Tibial artery (tissue), 4 donors: ENCODE measurements at regions not wholly inside any gene's neighbourhood (a gene's known extent, or its start where the extent isn't known, plus 50 kb on each side); places are given as distances from the start of the nearest gene placed in this dataset.
"Not testable (repeated sequence)": the region's sequence is repeated elsewhere in the genome, so short reads cannot be mapped to it uniquely, and the experiment has no call there.

Experiments used
- DNase-seq, 2 donors: peaks; one replicate each; pipeline ENCODE4 v3.0.0-alpha.2; 2019
- H3K27ac ChIP-seq, 2 donors: fragments of 200-600 bp; sonication (generic) in 1 of 2; 1 replicate in 1 of 2; 2 replicates in 1 of 2; pipeline ENCODE4 v1.5.1; 2018 to 2019; ENCODE audit warnings: mild to moderate bottlenecking in 1 of 2
- H3K27me3 ChIP-seq, 2 donors: fragments of 200-600 bp; sonication (generic) in 1 of 2; one replicate each; pipeline versions ENCODE4 v1.5.1 to v1.6.0; 2016 to 2019
- H3K36me3 ChIP-seq, 3 donors: fragments of 200-600 bp; sonication (generic) in 2 of 3; one replicate each; pipeline ENCODE4 v1.5.1; 2016 to 2019; ENCODE audit warnings: mild to moderate bottlenecking in 2 of 3
- H3K4me1 ChIP-seq, 4 donors: fragments of 200-600 bp; sonication (generic) in 2 of 4; 1 replicate in 3 of 4; 2 replicates in 1 of 4; pipeline ENCODE4 v1.5.1; 2016 to 2019
- H3K4me3 ChIP-seq, 2 donors: fragments of 200-600 bp; sonication (generic) in 1 of 2; 1 replicate in 1 of 2; 2 replicates in 1 of 2; pipeline ENCODE4 v1.5.1; 2018 to 2019; ENCODE audit warnings: mild to moderate bottlenecking in 2 of 2
- H3K9me3 ChIP-seq, 3 donors: fragments of 200-600 bp; sonication (generic) in 1 of 3; one replicate each; pipeline ENCODE4 v1.5.1; 2016 to 2019
- intact Hi-C: fragments of 100-400 bp; cut with DNase I; formaldehyde crosslinking; loops from one replicate; pipeline ENCODE4 v1.15.0; 2023; ENCODE audit warnings: low total_unique reads
- TF ChIP-seq, protein P1 (sequence below), 2 experiments: fragments of 200-600 bp in 1 of 2; fragments of 450-650 bp in 1 of 2; IDR thresholded peaks; one replicate each; pipeline ENCODE4 v1.5.1; 2017 to 2019; ENCODE audit warnings: antibody characterized with exemption in 2 of 2, mild to moderate bottlenecking in 1 of 2, moderate library complexity in 1 of 2

DNA sequence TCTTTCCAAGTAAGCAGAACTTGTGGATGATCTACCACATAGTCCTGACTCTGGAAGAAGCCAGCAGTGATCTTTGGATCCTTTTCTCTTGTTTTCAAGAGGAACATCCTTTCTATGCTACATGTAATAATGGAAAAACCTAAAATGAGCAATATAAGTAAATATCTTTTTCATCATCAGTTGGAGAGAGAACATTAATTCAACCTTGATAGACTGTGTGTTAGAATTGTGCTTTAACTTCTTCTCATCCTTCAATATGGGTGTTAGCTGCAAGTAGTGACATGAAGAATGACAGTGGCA lies 65.6 kb upstream of the IFNGR1 start:
- Histone ChIP-seq H3K27me3 (no peaks in the 10 kb centered on the region), H3K36me3 (no peaks in the 10 kb centered on the region), H3K27ac (no peak overlapping the region), H3K9me3 (no peaks in the 10 kb centered on the region), H3K4me3 (no peak overlapping the region), H3K4me1 (no peaks in the 10 kb centered on the region)
- TF ChIP-seq, protein P1, sequence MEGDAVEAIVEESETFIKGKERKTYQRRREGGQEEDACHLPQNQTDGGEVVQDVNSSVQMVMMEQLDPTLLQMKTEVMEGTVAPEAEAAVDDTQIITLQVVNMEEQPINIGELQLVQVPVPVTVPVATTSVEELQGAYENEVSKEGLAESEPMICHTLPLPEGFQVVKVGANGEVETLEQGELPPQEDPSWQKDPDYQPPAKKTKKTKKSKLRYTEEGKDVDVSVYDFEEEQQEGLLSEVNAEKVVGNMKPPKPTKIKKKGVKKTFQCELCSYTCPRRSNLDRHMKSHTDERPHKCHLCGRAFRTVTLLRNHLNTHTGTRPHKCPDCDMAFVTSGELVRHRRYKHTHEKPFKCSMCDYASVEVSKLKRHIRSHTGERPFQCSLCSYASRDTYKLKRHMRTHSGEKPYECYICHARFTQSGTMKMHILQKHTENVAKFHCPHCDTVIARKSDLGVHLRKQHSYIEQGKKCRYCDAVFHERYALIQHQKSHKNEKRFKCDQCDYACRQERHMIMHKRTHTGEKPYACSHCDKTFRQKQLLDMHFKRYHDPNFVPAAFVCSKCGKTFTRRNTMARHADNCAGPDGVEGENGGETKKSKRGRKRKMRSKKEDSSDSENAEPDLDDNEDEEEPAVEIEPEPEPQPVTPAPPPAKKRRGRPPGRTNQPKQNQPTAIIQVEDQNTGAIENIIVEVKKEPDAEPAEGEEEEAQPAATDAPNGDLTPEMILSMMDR (IDR thresholded peaks at IDR 0.05) = no peak
- no peak for DNase-seq
- intact Hi-C loops = loop anchor here (5.0 kb wide), 1 partner anchor 293 kb away; no protein-coding TSS in a partner anchor

DNA sequence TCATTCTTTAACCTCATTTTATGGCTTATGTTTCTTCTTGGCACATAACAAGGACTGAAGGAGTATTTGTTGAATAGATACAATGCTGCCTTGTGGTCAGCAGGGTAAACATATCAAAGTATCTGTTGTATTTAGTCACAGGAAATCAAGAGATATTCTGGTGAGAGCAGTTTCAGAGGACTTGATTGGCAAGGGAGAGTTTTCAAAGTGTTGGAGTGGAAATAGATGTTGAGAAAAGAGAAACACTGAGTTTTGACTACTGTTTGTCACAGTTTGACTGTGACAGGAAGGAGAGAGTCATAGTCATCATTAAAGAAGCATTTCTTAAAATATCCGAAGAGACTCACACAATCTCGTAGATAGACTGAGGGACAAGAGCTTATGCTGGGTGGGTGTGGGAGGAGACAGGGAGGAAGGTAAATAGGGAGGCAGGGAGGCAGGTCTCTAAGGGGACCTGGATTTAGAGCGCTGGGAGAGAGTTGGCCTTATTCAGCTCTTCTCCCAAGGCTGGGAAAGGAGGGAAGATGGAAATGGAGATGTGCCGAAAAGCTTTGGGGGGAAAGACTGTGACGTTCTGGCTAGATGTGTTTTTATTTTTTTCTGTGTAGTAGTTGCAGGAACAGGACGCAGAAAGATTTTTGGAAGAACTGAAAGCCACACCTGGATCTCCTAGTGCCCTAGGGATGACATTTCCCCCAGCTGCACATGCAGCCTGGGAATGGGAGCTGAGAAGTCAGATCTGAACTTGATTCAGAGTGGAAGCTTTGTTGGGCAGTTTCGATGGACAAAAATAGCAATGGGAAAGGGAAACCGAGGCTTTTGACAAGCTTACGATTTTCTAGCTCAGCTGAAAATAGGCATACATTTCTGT lies 65.0 kb upstream of the IFNGR1 start:
- Histone ChIP-seq H3K27me3 (no peaks in the 10 kb centered on the region), H3K27ac (no peak overlapping the region), H3K36me3 (no peaks in the 10 kb centered on the region), H3K4me3 (no peak overlapping the region), H3K4me1 (no peaks in the 10 kb centered on the region), H3K9me3 (no peaks in the 10 kb centered on the region)
- intact Hi-C loops = loop anchor here (5.0 kb wide), 1 partner anchor 293 kb away; no protein-coding TSS in a partner anchor
- DNase-seq = no peak
- TF ChIP-seq, protein P1 (IDR thresholded peaks at IDR 0.05) = no peak

DNA sequence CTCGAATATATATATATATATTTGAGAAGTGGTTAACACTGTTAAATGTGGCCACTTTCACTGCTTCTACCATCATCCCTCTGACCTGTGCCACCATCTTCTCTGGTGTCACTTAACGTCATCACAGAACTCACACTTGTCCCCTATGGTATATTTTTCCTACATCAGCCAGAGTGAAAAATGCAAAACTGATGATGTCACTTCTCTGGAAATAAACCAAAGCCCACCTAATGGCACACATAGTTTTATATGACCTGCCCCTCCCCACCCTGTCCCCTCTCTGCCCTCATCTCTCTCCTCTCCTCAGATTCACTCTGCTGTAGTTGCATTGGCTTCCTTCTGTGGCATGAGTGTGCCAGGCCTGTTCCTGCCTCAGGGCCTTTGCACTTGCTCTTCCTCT lies 63.9 kb upstream of the IFNGR1 start:
- no peaks in the 10 kb centered on the region for H3K36me3 ChIP-seq
- no peaks in the 10 kb centered on the region for H3K27me3 ChIP-seq
- intact Hi-C loops = loop anchor here (5.0 kb wide), 1 partner anchor 294 kb away; no protein-coding TSS in a partner anchor
- no peaks in the 10 kb centered on the region for H3K9me3 ChIP-seq
- DNase-seq = no peak
- H3K27ac ChIP-seq = no peak overlapping the region
- no peaks in the 10 kb centered on the region for H3K4me1 ChIP-seq
- TF ChIP-seq, protein P1 (IDR thresholded peaks at IDR 0.05) = no peak
- no peak overlapping the region for H3K4me3 ChIP-seq

DNA sequence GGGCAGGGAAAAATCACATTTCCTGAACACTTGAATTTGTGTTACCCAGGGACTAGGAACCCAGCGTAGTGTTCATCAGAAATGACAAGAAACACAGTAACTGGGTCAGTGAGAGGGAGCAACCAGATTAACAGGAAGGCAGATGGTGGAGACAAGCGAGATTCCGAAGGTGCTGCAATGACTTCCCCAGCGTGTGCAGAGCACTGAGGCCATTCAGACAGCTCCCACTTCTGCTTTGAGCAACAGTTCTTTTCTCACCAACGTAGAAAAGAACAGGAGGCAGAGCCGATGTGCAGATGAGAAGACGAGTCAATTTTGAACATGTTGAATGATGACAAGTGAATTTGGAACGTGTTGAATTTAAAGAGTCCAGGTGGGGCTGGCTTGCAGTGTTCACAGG lies 63.1 kb upstream of the IFNGR1 start:
- Histone ChIP-seq H3K4me1 (no peaks in the 10 kb centered on the region), H3K36me3 (no peaks in the 10 kb centered on the region), H3K27me3 (no peaks in the 10 kb centered on the region), H3K9me3 (no peaks in the 10 kb centered on the region), H3K4me3 (no peak overlapping the region), H3K27ac (no peak overlapping the region)
- DNase-seq = no peak
- TF ChIP-seq, protein P1 (IDR thresholded peaks at IDR 0.05) = no peak
- intact Hi-C loops = loop anchor here (5.0 kb wide), 1 partner anchor 295 kb away; no protein-coding TSS in a partner anchor

DNA sequence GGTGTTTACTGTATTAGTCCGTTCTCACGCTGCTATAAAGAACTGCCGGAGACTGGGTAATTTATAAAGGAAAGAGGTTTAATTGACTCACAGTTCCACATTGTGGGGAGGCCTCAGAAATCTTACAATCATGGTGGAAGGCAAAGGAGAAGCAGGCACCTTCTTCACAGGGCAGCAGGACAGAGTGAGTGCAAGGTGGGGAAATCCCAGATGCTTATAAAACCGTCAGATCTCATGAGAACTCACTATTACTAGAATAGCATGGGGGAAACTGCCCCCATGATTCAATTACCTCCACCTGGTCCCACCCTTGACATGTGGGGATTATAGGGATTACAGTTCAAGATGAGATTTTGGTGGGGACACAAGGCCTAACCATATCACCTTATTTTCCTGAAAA lies 60.1 kb upstream of the IFNGR1 start:
- intact Hi-C loops, H3K9me3 ChIP-seq, H3K27ac ChIP-seq, H3K4me3 ChIP-seq, H3K36me3 ChIP-seq, H3K27me3 ChIP-seq, H3K4me1 ChIP-seq, DNase-seq: not testable (repeated sequence)

DNA sequence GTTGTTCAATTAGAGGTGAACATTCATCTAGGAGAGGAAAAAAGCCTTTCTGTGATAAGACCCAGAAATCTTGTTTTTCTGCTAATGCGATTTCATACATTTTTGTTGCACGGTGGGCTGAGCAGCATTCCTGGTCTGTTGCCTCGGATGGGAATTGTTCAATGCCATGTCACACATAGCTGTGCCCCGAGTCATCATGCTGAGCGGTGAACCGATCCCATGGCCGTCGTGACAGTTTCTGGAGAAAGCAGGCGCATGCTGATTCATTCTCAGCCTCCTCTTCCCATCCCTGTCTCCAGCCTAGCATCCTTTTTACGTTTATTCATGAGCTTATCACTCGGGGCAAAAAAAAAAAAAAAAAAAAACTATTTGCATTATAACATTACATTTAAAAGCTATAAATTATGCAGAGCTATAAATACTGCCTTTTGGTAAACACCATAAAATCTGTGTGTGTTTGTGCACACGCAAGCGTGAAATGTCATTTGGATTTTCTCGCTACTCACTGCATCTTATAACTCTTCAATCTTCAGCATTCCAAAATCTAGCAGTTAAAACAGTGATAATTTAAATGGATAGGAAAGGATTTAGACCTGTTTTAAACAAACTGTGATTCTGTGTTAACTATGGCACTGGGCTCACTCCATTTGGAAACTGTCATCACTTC lies 58.9 kb upstream of the IFNGR1 start:
- intact Hi-C loops = no loop called here
- H3K4me3 ChIP-seq = no peak overlapping the region
- H3K36me3 ChIP-seq = no peaks in the 10 kb centered on the region
- H3K4me1 ChIP-seq = no peaks in the 10 kb centered on the region
- H3K27me3 ChIP-seq = no peaks in the 10 kb centered on the region
- H3K27ac ChIP-seq = no peak overlapping the region
- TF ChIP-seq, protein P1 (IDR thresholded peaks at IDR 0.05) = no peak
- DNase-seq = no peak
- H3K9me3 ChIP-seq = no peaks in the 10 kb centered on the region
